ENCODE measurements at regions not wholly inside any gene's neighbourhood (a gene's known extent, or its start where the extent isn't known, plus 50 kb on each side); places are given as distances from the start of the nearest gene placed in this dataset.
"Not testable (repeated sequence)": the region's sequence is repeated elsewhere in the genome, so short reads cannot be mapped to it uniquely, and the experiment has no call there.

DNA sequence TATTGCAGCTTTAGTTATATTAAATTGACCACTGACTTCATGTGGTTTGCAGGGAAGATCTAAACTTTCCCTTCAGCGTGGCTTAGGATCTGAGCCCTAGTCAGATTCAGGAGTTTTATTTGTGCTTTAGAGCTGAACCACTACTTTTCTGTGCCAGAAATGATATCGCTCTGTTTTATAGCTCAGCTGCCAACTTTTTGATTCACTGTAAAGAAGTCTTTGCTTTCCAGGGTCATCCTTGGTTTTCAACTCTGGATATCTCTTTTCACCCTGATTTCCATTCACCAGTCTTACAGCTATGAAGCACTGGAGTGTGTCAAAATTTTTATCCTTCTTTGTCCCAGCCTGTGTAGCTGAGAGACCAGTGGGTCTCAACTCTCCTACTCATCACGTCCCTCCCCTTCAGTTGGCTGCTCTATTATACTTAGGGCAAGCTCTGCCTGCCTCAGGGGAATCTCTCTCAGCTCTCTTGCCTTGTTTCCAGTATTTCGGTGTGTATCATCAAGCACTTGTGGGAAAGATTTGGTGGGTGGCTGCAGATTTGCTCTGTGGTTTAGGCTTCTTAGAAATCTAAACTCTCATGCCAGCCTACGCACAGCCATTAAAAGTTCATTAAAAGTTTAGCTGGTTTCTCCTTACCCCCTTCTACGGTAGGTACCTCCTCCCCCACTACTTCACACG, 425.5 kb downstream of the TENT5A start:
- no peak for DNase-seq

DNA sequence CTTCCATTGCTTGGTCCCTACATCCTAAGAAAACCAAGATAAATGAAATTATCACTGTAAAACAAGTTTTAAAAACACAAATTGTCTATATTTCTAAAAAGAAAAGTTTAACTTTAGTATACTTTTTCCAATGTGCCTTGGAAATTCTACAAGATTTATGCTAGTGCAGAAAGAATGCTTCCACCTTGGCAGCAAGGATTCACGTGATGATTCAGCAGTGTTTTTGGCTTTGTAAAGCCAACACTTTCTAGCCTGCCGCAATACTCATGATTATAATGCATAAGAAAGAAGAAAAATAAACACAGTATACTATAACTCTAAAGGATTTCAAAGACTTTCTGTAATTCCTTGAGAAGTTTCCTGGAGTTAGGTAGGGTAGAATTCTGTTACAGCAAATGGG, 442.7 kb downstream of the TENT5A start:
- DNase-seq: no peak

- no peak for DNase-seq
Observed at GRCh38 chr6:81308577-81309279, 443.8 kb downstream of the TENT5A start.

- DNase-seq: no peak
Observed at GRCh38 chr6:81307651-81308214, 444.7 kb downstream of the TENT5A start.

GRCh38 chr6:81304466-81304865, 448.0 kb downstream of the TENT5A start:
- no peak for DNase-seq

- DNase-seq: no peak
Observed at GRCh38 chr6:81300961-81301360, 451.5 kb downstream of the TENT5A start.

DNA sequence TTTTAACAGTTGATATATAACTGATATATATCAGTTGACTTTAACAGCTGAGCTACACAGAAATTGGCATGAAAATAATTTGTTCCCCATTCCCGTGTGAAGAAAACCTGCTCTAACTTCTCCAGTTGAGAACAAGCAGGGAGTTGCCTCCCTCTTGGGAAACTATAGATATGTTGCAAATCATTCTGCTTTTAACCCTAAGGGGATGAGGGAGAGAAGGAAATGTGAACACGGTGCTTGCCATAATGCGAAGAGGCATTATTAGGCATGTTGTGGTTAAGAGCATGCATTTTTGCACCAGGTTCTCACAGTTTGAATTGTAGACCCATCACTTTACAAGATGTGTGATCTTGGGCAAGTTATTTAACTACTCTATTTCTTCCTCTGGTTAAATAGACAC, 453.7 kb downstream of the TENT5A start:
- DNase-seq: no peak

DNA sequence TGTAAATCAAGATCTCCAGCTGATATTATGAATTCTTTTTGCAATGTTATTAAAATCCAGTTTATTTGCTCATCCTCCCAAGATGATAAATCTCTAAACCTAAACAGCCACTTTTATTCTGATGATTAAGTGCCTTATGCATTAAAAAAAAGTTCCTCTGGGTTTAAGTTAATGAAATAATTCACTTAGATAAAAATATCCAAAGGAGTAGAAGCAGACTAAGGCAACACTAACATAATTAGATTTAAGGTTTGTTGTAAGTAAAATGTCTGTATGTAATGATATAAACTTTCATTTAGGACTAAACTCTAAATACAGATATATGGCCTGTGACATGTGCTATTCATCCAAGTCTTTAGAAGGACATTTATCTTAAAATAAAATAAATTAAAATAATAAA, 457.2 kb downstream of the TENT5A start:
- no peak for DNase-seq

GRCh38 chr6:81293896-81294295, 458.6 kb downstream of the TENT5A start:
- no peak for DNase-seq

DNA sequence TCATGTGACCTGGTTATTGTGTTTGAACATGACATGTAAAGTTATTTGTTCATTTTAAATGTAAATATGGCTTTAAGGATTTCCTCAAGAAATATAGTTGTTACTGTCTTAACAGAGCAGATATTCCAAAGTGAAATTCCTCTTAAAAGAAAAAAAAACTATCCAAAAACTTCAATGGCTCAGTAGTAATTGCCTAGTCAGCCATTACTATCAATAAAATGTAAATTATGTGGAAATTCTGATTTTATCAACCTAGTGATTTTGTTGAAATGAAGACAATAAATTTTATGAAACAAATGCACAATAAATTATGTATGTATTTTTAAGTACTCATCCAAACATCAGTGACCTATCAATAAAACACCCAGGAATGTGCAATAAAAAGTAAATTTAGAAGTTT, 463.3 kb downstream of the TENT5A start:
- DNase-seq: no peak

DNA sequence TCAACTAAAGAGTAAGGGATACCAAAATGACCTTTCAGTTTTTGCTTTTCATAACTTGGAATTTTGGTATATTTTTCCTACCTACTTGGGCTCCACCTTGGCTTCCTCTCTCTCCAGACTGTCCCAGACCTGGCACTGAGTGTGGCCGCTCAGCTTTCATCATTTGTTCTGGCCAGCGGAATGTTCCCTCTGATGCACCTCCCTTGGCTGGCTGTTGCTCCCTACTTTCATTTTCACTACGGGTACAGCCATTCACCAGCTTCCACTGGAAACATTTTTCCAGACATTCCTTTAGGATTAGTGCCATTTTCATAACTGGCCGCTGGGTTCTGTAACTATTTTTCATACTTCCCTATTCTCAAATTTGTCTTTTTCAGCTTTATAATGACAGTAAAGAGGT, 487.4 kb downstream of the TENT5A start:
- no peak for DNase-seq

DNA sequence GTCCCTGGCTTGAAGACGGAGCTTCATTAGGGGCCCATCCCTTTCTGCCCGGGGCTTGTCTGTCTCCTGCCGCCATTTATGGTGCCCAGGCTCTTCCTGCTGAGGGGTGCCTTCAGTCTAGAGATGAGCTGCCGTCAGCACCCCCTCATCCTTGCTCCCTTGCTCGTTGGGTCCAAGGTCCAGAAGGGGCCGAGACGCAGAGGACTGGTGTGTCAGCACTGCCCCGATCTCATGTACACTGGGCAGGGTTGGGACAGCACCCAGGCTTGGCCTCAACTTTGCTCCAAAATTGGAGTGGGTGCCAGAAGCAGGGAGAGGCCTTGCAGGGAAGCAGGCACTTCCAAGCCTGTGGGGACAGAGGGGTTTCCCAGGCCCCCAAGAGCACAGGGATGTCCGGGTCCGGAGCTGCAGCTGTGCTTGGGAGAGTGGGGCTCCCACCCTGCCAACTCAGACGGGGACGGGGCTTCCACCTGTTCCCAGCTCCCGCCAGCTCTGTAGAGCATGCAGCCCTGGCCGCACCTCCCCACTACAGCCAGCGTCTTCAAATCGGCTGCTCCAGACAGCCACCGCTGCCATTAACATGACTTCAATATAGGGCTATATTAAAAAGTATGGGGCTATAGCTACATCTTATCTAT, 488.8 kb downstream of the TENT5A start:
- DNase-seq: no peak

DNA sequence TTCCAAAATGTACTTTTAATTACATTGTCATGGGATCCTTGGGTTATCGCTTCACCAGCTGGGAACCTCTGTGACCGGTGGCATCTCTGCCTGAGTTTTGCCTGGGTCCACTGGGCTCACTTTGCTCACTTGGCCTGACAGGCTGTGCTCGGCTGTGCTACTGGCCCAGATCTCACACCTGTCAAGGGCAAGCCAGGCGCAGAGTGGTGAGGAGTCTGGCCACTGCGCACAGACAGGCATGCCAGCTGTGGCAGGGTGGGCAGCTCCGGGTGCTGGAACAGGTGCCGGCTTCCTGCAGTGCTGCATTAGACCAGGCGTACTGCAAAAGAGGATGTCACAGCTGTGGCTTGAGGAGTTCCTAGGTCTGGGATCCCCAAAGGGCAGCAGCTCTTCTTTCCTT, 489.8 kb downstream of the TENT5A start:
- DNase-seq: no peak

DNA sequence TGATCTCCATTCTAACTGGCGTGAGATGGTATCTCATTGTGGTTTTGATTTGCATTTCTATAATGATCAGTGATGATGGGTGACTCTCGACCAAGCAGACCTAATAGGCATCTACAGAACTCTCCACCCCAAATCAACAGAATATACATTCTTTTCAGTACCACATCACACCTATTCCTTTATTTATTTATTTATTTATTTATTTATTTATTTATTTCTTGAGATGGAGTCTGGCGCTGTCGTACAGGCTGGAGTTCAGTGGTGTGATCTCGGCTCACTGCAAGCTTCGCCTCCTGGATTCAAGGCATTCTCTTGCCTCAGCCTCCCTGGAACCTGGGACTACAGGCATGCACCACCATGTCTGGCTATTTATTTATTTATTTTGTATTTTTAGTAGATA, 496.3 kb downstream of the TENT5A start:
- not testable (repeated sequence) for DNase-seq

- DNase-seq: no peak
Observed at GRCh38 chr6:81253821-81254220, 498.7 kb downstream of the TENT5A start.

GRCh38 chr6:81252231-81252630, 500.2 kb downstream of the TENT5A start:
- DNase-seq: no peak

DNA sequence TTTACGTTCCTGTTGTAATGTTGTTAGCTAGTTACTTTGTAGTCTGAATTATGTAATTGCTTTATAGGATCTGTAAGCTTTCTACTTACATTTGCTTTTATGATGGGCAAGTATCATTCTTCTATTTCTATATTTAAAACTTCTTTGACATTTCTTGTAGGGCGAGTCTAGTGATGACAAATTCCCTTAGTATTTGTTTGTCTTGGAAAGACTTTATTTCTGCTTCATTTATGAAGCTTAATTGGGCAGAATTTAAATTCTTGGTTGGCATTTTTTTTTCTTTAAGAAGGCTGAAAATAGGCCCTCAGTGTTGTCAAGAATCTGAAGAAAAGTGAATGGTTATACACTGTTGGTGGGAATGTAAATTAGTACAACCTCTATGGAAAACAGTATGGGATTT, 506.3 kb downstream of the TENT5A start:
- DNase-seq: no peak

DNA sequence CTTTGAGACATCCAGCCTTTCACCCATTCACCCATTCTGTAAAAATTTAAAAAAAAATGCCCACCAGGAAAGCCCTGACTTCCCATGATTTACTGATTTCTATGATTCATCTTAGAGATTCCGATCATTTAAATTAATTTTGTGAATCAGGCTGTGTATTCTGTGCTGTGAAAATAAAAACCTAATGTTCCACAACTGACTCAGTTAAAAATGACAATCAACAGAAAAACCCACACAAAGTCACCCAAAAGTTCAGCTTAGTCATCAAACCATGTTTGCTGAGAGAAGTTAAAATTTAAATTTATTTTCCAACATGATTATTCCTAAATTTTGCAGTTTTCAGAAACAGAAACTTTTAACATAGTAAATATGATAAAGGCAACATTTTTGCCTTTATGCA, 509.9 kb downstream of the TENT5A start:
- DNase-seq: no peak

- DNase-seq: no peak
Observed at GRCh38 chr6:81241126-81242041, 511.1 kb downstream of the TENT5A start.

DNA sequence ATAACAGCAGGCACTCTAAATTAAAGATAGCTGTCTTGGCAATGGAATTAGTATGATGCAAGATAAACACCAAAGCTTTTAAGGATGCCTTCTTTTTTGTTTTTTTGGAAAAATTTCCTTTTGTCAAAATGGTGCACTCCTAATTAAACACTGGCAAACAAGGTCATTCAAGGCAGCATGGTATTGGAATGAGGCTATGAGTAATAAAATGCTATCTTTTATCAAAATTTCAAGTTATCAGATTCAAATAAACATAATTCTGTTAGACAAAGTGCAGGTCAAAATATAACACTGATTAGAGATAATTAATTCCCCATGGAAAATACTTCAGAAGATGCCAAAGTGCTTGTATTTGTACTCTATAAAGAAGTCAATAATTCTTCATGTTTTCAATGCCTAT, 514.1 kb downstream of the TENT5A start:
- no peak for DNase-seq

- DNase-seq: no peak
Observed at GRCh38 chr6:81237226-81237625, 515.3 kb downstream of the TENT5A start.

DNA sequence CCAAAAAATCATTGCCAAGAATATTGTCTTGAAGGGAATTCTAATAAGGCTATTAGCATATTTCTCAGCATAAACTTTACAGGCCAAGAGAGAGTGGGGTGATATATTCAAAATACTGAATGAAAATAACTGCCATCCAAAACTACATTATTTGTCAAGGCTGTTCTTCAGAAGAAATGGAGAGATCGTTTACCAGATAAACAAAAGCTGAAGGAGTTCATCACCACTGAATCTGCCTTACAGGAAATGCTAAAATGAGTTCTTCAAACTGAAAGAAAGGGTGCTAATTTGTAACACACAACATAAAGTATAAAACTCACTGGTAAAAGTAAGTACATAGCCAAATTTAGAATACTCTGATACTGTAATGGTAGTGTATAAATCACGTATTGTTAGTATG, 517.0 kb downstream of the TENT5A start:
- no peak for DNase-seq

- DNase-seq: no peak
Observed at GRCh38 chr6:81233990-81234389, 518.5 kb downstream of the TENT5A start.
